MM.1S (cell line): ENCODE measurements at regions not wholly inside any gene's neighbourhood (a gene's known extent, or its start where the extent isn't known, plus 50 kb on each side); places are given as distances from the start of the nearest gene placed in this dataset.

Experiments used
- CTCF ChIP-seq: fragments of 300-600 bp; sonication (generic); IDR thresholded peaks from 2 replicates; pipeline ENCODE4 v1.5.1; 2016; ENCODE audit warnings: antibody characterized with exemption, low read length, mixed read lengths
- EZH2 ChIP-seq: fragments of 300-600 bp; sonication (generic); optimal IDR thresholded peaks from 2 replicates; pipeline ENCODE3; 2017; ENCODE audit warnings: low read depth, mild to moderate bottlenecking, antibody characterized with exemption, low read length, mixed read lengths
- EZH2phosphoT487 ChIP-seq: fragments of 300-600 bp; sonication (generic); IDR thresholded peaks from 2 replicates; pipeline ENCODE4 v1.6.1; 2018; ENCODE audit warnings: antibody characterized with exemption, low read length

GRCh38 chr3:163601426-163601825, 1476.9 kb downstream of the SI start:
- TF ChIP-seq CTCF = no peak
- no peak for TF ChIP-seq EZH2
- no peak for TF ChIP-seq EZH2phosphoT487
